ENCODE measurements at regions not wholly inside any gene's neighbourhood (a gene's known extent, or its start where the extent isn't known, plus 50 kb on each side); places are given as distances from the start of the nearest gene placed in this dataset.

GRCh38 chr16:59740858-59741257, 1006.7 kb upstream of the GOT2 start:
- TF ChIP-seq YY1 (IDR thresholded peaks at IDR 0.05; ENCODE audit: low read depth) (no peak), REST (IDR thresholded peaks at IDR 0.05; ENCODE audit: low read depth) (no peak), FOXM1 (IDR thresholded peaks at IDR 0.05; ENCODE audit: borderline replicate concordance, low read depth) (no peak), TAF1 (IDR thresholded peaks at IDR 0.05; ENCODE audit: low read depth) (no peak), CREB1 (IDR thresholded peaks at IDR 0.05; ENCODE audit: low read depth) (no peak), EP300 (IDR thresholded peaks at IDR 0.05; ENCODE audit: borderline replicate concordance) (no peak), RAD21 (IDR thresholded peaks at IDR 0.05; ENCODE audit: low read depth) (no peak), EGR1 (IDR thresholded peaks at IDR 0.05) (no peak), TEAD4 (IDR thresholded peaks at IDR 0.05) (no peak), CEBPB (IDR thresholded peaks at IDR 0.05) (no peak), NFIC (IDR thresholded peaks at IDR 0.05) (no peak), MAX (IDR thresholded peaks at IDR 0.05) (no peak), TCF12 (IDR thresholded peaks at IDR 0.05; ENCODE audit: low read depth) (no peak), ZBTB7A (IDR thresholded peaks at IDR 0.05; ENCODE audit: low read depth) (no peak)
- TF ChIP-seq, protein P1, sequence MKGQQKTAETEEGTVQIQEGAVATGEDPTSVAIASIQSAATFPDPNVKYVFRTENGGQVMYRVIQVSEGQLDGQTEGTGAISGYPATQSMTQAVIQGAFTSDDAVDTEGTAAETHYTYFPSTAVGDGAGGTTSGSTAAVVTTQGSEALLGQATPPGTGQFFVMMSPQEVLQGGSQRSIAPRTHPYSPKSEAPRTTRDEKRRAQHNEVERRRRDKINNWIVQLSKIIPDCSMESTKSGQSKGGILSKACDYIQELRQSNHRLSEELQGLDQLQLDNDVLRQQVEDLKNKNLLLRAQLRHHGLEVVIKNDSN (IDR thresholded peaks at IDR 0.05) = no peak

GRCh38 chr16:59737274-59737673, 1003.2 kb upstream of the GOT2 start:
- TF ChIP-seq REST (IDR thresholded peaks at IDR 0.05; ENCODE audit: low read depth) = no peak
- no peak for TF ChIP-seq NFIC (IDR thresholded peaks at IDR 0.05)
- TF ChIP-seq ZBTB7A (IDR thresholded peaks at IDR 0.05; ENCODE audit: low read depth) = no peak
- no peak for TF ChIP-seq CREB1 (IDR thresholded peaks at IDR 0.05; ENCODE audit: low read depth)
- no peak for TF ChIP-seq TEAD4 (IDR thresholded peaks at IDR 0.05)
- TF ChIP-seq, protein P1 (IDR thresholded peaks at IDR 0.05) = no peak
- TF ChIP-seq RAD21 (IDR thresholded peaks at IDR 0.05; ENCODE audit: low read depth) = no peak
- TF ChIP-seq MAX (IDR thresholded peaks at IDR 0.05) = no peak
- TF ChIP-seq YY1 (IDR thresholded peaks at IDR 0.05; ENCODE audit: low read depth) = no peak
- TF ChIP-seq EGR1 (IDR thresholded peaks at IDR 0.05) = no peak
- TF ChIP-seq FOXM1 (IDR thresholded peaks at IDR 0.05; ENCODE audit: borderline replicate concordance, low read depth) = no peak
- TF ChIP-seq TAF1 (IDR thresholded peaks at IDR 0.05; ENCODE audit: low read depth) = no peak
- TF ChIP-seq EP300 (IDR thresholded peaks at IDR 0.05; ENCODE audit: borderline replicate concordance) = no peak
- no peak for TF ChIP-seq TCF12 (IDR thresholded peaks at IDR 0.05; ENCODE audit: low read depth)
- TF ChIP-seq CEBPB (IDR thresholded peaks at IDR 0.05) = no peak

GRCh38 chr16:59733321-59733720, 999.2 kb upstream of the GOT2 start:
- TF ChIP-seq TAF1 (IDR thresholded peaks at IDR 0.05; ENCODE audit: low read depth) = no peak
- TF ChIP-seq EP300 (IDR thresholded peaks at IDR 0.05; ENCODE audit: borderline replicate concordance) = no peak
- TF ChIP-seq ZBTB7A (IDR thresholded peaks at IDR 0.05; ENCODE audit: low read depth) = no peak
- no peak for TF ChIP-seq CEBPB (IDR thresholded peaks at IDR 0.05)
- TF ChIP-seq REST (IDR thresholded peaks at IDR 0.05; ENCODE audit: low read depth) = no peak
- TF ChIP-seq TEAD4 (IDR thresholded peaks at IDR 0.05) = no peak
- no peak for TF ChIP-seq TCF12 (IDR thresholded peaks at IDR 0.05; ENCODE audit: low read depth)
- TF ChIP-seq, protein P1 (IDR thresholded peaks at IDR 0.05) = no peak
- no peak for TF ChIP-seq NFIC (IDR thresholded peaks at IDR 0.05)
- TF ChIP-seq MAX (IDR thresholded peaks at IDR 0.05) = no peak
- TF ChIP-seq FOXM1 (IDR thresholded peaks at IDR 0.05; ENCODE audit: borderline replicate concordance, low read depth) = no peak

DNA sequence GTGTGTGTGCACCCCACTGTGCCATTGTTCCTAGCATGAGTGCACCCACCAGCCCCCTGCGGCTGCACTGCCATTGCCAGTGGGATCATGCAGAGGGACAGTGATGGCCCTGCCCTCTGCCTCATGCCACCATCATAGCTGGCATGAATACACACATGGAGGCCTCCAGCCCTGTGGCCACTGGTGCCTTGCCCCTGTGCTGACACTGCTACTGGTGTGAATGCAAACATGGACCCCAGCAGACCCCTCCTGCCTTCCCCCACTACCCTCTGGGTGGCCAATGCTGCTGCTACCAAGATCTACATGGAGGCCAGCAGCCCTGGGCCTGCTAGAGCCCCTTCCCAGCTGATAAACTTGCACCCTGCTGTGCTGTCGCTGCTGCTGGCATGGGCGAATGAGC, 995.5 kb upstream of the GOT2 start:
- TF ChIP-seq, protein P1 (IDR thresholded peaks at IDR 0.05) = no peak
- TF ChIP-seq TAF1 (IDR thresholded peaks at IDR 0.05; ENCODE audit: low read depth) (no peak), ZBTB7A (IDR thresholded peaks at IDR 0.05; ENCODE audit: low read depth) (no peak), EGR1 (IDR thresholded peaks at IDR 0.05) (no peak), REST (IDR thresholded peaks at IDR 0.05; ENCODE audit: low read depth) (no peak), NFIC (IDR thresholded peaks at IDR 0.05) (no peak), TCF12 (IDR thresholded peaks at IDR 0.05; ENCODE audit: low read depth) (no peak), MAX (IDR thresholded peaks at IDR 0.05) (no peak), EP300 (IDR thresholded peaks at IDR 0.05; ENCODE audit: borderline replicate concordance) (no peak), FOXM1 (IDR thresholded peaks at IDR 0.05; ENCODE audit: borderline replicate concordance, low read depth) (no peak), CEBPB (IDR thresholded peaks at IDR 0.05) (no peak), TEAD4 (IDR thresholded peaks at IDR 0.05) (no peak), RAD21 (IDR thresholded peaks at IDR 0.05; ENCODE audit: low read depth) (no peak), CREB1 (IDR thresholded peaks at IDR 0.05; ENCODE audit: low read depth) (no peak), YY1 (IDR thresholded peaks at IDR 0.05; ENCODE audit: low read depth) (no peak)
